Tibial nerve (tissue), 4 donors: ENCODE measurements at regions not wholly inside any gene's neighbourhood (a gene's known extent, or its start where the extent isn't known, plus 50 kb on each side); places are given as distances from the start of the nearest gene placed in this dataset.
"Not testable (repeated sequence)": the region's sequence is repeated elsewhere in the genome, so short reads cannot be mapped to it uniquely, and the experiment has no call there.

Source experiments
- DNase-seq, 2 donors: peaks; one replicate each; pipeline ENCODE4 v3.0.0-alpha.2; 2019; ENCODE audit warnings: low spot score in 2 of 2
- H3K27ac ChIP-seq, 4 donors: fragments of 200-600 bp; sonication (generic) in 3 of 4; one replicate each; pipeline ENCODE4 v1.5.1; 2017 to 2019; ENCODE audit warnings: mild to moderate bottlenecking in 1 of 4
- H3K27me3 ChIP-seq, 2 donors: fragments of 200-600 bp; sonication (generic) in 1 of 2; one replicate each; pipeline versions ENCODE4 v1.5.1 to v1.6.0; 2017 to 2019
- H3K36me3 ChIP-seq, 3 donors: fragments of 200-600 bp; sonication (generic); one replicate each; pipeline ENCODE4 v1.5.1; 2018 to 2019
- H3K4me1 ChIP-seq, 4 donors: fragments of 200-600 bp; sonication (generic) in 3 of 4; one replicate each; pipeline ENCODE4 v1.5.1; 2017 to 2019
- H3K4me3 ChIP-seq, 4 donors: fragments of 200-600 bp; sonication (generic) in 3 of 4; one replicate each; pipeline ENCODE4 v1.5.1; 2017 to 2019; ENCODE audit warnings: mild to moderate bottlenecking in 1 of 4, moderate library complexity in 1 of 4
- H3K9me3 ChIP-seq, 4 donors: fragments of 200-600 bp; sonication (generic) in 3 of 4; one replicate each; pipeline ENCODE4 v1.5.1; 2017 to 2019
- EP300 ChIP-seq, 2 donors: sonication (generic); formaldehyde crosslinking; IDR thresholded peaks; one replicate each; pipeline ENCODE4 v1.6.1; 2017; ENCODE audit warnings: antibody characterized with exemption in 2 of 2, mild to moderate bottlenecking in 1 of 2
- POLR2A ChIP-seq, 2 donors: fragments of 450-650 bp; IDR thresholded peaks; one replicate each; pipeline ENCODE4 v1.6.1; 2017; ENCODE audit warnings: antibody characterized with exemption in 2 of 2, mild to moderate bottlenecking in 2 of 2, moderate library complexity in 2 of 2
- WGBS, 2 donors: methylation state at CpG; one replicate each; pipeline ENCODE4 v1.1.5; 2018; 5-methylcytosine and 5-hydroxymethylcytosine counted together
- TF ChIP-seq, protein P1 (sequence below), 5 experiments: fragments of 200-600 bp in 3 of 5; fragments of 450-650 bp in 2 of 5; sonication (generic) in 3 of 5; IDR thresholded peaks; one replicate each; pipeline ENCODE4 v1.5.1; 2016 to 2019; ENCODE audit warnings: antibody characterized with exemption in 5 of 5, mild to moderate bottlenecking in 3 of 5, moderate library complexity in 2 of 5

DNA sequence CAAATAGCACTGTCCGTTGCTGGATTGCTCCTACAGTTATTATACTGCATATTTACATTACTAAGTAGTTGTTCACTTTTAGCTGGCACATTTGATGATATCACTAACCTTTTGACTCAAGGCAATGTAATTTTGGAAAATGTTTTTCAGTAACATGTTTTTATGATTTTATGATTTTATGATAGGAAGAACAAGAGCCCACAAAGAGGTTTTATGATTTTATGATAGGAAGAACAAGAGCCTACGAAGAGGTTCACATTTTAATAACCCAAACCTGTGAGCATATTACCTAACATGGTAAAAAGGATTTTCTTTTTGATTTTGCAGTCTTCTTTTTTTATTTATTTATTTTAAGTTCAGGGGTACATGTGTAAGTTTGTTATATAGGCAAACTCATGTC, 172.3 kb upstream of the TPM1 start:
- no peaks in the 10 kb centered on the region for H3K27me3 ChIP-seq
- no peak overlapping the region for H3K27ac ChIP-seq
- TF ChIP-seq POLR2A (IDR thresholded peaks at IDR 0.05) (no peak), EP300 (IDR thresholded peaks at IDR 0.05) (no peak)
- TF ChIP-seq, protein P1, sequence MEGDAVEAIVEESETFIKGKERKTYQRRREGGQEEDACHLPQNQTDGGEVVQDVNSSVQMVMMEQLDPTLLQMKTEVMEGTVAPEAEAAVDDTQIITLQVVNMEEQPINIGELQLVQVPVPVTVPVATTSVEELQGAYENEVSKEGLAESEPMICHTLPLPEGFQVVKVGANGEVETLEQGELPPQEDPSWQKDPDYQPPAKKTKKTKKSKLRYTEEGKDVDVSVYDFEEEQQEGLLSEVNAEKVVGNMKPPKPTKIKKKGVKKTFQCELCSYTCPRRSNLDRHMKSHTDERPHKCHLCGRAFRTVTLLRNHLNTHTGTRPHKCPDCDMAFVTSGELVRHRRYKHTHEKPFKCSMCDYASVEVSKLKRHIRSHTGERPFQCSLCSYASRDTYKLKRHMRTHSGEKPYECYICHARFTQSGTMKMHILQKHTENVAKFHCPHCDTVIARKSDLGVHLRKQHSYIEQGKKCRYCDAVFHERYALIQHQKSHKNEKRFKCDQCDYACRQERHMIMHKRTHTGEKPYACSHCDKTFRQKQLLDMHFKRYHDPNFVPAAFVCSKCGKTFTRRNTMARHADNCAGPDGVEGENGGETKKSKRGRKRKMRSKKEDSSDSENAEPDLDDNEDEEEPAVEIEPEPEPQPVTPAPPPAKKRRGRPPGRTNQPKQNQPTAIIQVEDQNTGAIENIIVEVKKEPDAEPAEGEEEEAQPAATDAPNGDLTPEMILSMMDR (IDR thresholded peaks at IDR 0.05), result no peak
- no peak for DNase-seq
- 93 to 95% methylated on average over 2 of the region's 2 CpGs for WGBS, 2 donors
- no peaks in the 10 kb centered on the region for H3K4me1 ChIP-seq
- no peak overlapping the region for H3K4me3 ChIP-seq
- H3K36me3 ChIP-seq, result no peaks in the 10 kb centered on the region
- peaks cover 0 to 4% (median 0%) of the 10 kb centered on the region in 4 donors for H3K9me3 ChIP-seq

DNA sequence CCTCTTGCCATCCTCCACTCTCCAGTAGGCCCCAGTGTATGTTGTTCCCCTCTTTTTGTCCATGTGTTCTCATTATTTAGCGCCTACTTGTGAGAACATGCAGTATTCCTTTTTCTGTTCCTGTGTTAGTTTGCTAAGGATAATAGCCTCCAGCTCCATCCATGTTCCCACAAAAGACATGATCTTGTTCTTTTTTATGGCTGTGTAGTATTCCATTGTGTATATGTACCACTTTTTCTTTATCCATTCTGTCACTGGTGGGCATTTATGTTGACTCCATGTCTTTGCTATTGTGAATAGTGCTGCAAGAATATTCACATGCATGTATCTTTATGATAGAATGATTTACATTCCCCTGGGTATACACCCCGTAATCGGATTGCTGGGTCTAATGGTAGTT, 171.8 kb upstream of the TPM1 start:
- H3K36me3 ChIP-seq, DNase-seq, H3K27ac ChIP-seq, H3K9me3 ChIP-seq, H3K4me3 ChIP-seq, H3K4me1 ChIP-seq, H3K27me3 ChIP-seq: not testable (repeated sequence)
- 85 to 87% methylated on average over 3 of the region's 3 CpGs for WGBS, 2 donors

DNA sequence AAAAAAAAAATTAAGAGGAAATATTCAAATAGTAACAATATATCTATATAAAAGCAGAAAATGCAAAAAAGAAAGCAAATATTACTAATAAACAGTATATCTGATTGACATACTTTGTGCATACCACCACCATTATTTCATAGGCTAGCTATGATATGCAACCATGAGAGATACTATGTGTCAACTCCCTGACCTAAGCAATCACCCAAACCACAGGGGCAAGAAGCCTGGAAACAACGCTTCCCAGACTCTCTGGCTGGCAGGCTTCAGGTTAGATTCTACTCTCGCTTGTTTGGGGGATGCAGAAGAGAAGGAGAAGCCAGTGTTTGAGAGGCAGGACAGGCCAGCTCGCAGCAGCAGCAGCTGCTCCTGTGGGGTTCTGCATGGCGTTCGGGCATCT, 169.3 kb upstream of the TPM1 start:
- no peak for DNase-seq
- Histone ChIP-seq H3K9me3 (peaks cover 0 to 4% (median 0%) of the 10 kb centered on the region in 4 donors), H3K4me1 (no peaks in the 10 kb centered on the region), H3K4me3 (no peak overlapping the region), H3K27me3 (no peaks in the 10 kb centered on the region), H3K36me3 (no peaks in the 10 kb centered on the region), H3K27ac (no peak overlapping the region)
- 94 to 96% methylated on average over 5 of the region's 5 CpGs for WGBS, 2 donors
- TF ChIP-seq, protein P1 (IDR thresholded peaks at IDR 0.05), result no peak
- TF ChIP-seq POLR2A (IDR thresholded peaks at IDR 0.05) (no peak), EP300 (IDR thresholded peaks at IDR 0.05) (no peak)

DNA sequence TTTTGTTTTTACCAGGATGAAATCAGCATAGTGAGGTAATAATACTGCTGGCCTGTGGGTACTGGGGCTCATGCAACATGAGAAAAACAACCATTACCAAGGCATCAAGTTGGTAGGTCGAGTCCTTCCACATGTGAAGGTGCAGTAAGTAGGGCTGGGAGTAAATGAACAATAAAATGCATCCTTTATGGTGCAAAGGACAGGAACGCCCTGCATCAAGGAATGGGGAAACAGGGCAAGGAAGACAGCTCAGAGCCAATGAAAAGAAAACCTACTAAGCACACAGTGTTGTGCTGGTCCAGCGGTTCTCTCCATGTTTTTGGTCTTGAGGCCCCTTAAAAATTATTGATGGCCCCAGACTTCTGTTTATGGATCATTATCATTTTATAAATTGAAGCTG, 168.5 kb upstream of the TPM1 start:
- Histone ChIP-seq H3K27ac (no peak overlapping the region), H3K27me3 (no peaks in the 10 kb centered on the region), H3K4me1 (no peaks in the 10 kb centered on the region), H3K36me3 (no peaks in the 10 kb centered on the region), H3K4me3 (no peak overlapping the region), H3K9me3 (peaks cover 0 to 4% (median 0%) of the 10 kb centered on the region in 4 donors)
- 95 to 96% methylated on average over 3 of the region's 3 CpGs for WGBS, 2 donors
- no peak for TF ChIP-seq POLR2A (IDR thresholded peaks at IDR 0.05)
- TF ChIP-seq EP300 (IDR thresholded peaks at IDR 0.05), result no peak
- no peak for DNase-seq

DNA sequence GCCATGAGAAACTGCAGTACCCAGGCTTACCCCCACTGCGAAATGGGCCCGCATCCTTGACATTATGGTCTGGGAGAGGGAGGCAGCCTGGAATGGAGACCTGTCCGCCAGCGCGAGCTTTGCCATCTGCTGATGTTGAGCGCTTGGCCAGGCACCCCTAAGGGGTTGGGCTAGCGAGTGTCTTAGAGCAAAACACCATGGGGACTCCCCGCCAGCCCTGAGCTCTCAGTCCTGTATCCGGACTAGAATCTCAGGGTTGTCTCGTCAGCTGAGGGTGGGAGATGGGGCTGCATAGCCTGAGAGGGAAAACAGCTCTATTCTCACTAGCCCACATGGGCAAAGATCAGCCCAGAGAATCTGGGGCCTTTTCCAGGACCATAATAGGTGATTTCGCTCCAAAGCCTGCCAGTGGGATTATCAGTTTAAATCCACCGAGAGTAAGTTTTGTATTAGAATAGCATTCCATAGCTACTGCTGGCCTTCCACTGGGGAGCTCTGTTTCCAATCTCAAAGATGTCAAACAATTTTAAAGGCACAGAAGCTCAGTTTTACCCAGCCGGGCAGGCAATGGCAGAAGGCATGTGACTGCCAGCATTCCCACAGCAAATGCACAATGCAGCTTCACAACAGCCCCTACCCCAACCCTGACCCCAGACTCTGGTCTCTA, 167.5 kb upstream of the TPM1 start:
- WGBS, 2 donors, result 78 to 84% methylated on average over 13 of the region's 13 CpGs
- no peak overlapping the region for H3K4me3 ChIP-seq
- TF ChIP-seq EP300 (IDR thresholded peaks at IDR 0.05), result no peak
- no peak for TF ChIP-seq POLR2A (IDR thresholded peaks at IDR 0.05)
- TF ChIP-seq, protein P1 (IDR thresholded peaks at IDR 0.05), result no peak
- no peaks in the 10 kb centered on the region for H3K27me3 ChIP-seq
- no peaks in the 10 kb centered on the region for H3K4me1 ChIP-seq
- H3K27ac ChIP-seq, result no peak overlapping the region
- no peak for DNase-seq
- peaks cover 0 to 4% (median 0%) of the 10 kb centered on the region in 4 donors for H3K9me3 ChIP-seq
- no peaks in the 10 kb centered on the region for H3K36me3 ChIP-seq

DNA sequence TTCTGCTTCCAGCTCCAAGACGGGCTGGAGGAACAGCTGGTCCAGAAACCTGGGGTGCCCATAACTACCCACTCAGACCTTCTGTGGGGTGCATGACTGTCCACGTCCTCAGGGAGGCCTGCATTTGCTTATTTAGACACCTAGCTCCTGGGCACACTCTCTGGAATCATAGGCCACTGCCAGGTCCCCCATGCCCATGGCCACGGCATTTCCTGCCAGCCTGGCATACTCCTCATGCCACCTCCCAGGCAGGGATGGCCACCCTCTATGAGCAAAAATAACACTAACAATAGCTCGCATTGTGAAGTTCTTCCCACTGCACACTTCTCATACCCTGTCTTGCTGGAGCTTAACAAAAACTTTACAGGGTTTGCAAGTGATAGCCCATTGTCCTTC, 166.9 kb upstream of the TPM1 start:
- 57 to 74% methylated on average over 4 of the region's 4 CpGs for WGBS, 2 donors
- H3K27ac ChIP-seq, result no peak overlapping the region

More for the DNA sequence above, 166.9 kb upstream of the TPM1 start:
- no peak for TF ChIP-seq EP300 (IDR thresholded peaks at IDR 0.05)
- TF ChIP-seq POLR2A (IDR thresholded peaks at IDR 0.05), result no peak
- TF ChIP-seq, protein P1 (IDR thresholded peaks at IDR 0.05), result no peak
- Histone ChIP-seq H3K36me3 (no peaks in the 10 kb centered on the region), H3K9me3 (peaks cover 0 to 3% (median 0%) of the 10 kb centered on the region in 4 donors), H3K4me1 (no peaks in the 10 kb centered on the region), H3K27me3 (no peaks in the 10 kb centered on the region), H3K4me3 (no peak overlapping the region)
- DNase-seq, result no peak
